Activated CD8-positive, alpha-beta T cell treated with anti-CD3 and anti-CD28 coated beads for 36 hours (primary cell): ENCODE measurements at regions not wholly inside any gene's neighbourhood (a gene's known extent, or its start where the extent isn't known, plus 50 kb on each side); places are given as distances from the start of the nearest gene placed in this dataset.

Experiments used
- ATAC-seq: fragments of 200-7000 bp; cut with Tn5 transposase; one replicate; pipeline ENCODE4 v1.10.0; 2021; ENCODE audit warnings: mild to moderate bottlenecking, moderate library complexity
- CTCF ChIA-PET: fragments of 350-600 bp; sonication (Branson Sonifier 250); formaldehyde crosslinking; loops from one replicate; lab custom pipeline; 2021; ENCODE audit warnings: antibody characterized with exemption; lab: Charles Lee
- POLR2A ChIA-PET: fragments of 350-600 bp; sonication (Branson Sonifier 250); formaldehyde crosslinking; loops from one replicate; lab custom pipeline; 2021; ENCODE audit warnings: antibody characterized with exemption; lab: Charles Lee
- DNase-seq: peaks from one replicate; pipeline ENCODE4 v3.0.0-alpha.2; 2020
- H3K27ac Mint-ChIP-seq: one replicate; pipeline ENCODE4 v1.8.0; 2021; ENCODE audit warnings: mild to moderate bottlenecking, mixed read lengths
- H3K27me3 Mint-ChIP-seq: one replicate; pipeline ENCODE4 v1.8.0; 2021; ENCODE audit warnings: mixed read lengths
- H3K36me3 Mint-ChIP-seq: one replicate; pipeline ENCODE4 v1.8.0; 2021; ENCODE audit warnings: low read depth, mixed read lengths
- H3K4me1 Mint-ChIP-seq: one replicate; pipeline ENCODE4 v1.8.0; 2021; ENCODE audit warnings: low read depth, mixed read lengths
- H3K4me3 Mint-ChIP-seq: one replicate; pipeline ENCODE4 v1.8.0; 2021; ENCODE audit warnings: mild to moderate bottlenecking, moderate library complexity, mixed read lengths
- H3K9me3 Mint-ChIP-seq: one replicate; pipeline ENCODE4 v1.8.0; 2021; ENCODE audit warnings: mixed read lengths
- intact Hi-C: fragments of 100-400 bp; cut with micrococcal nuclease; formaldehyde crosslinking; loops from one replicate; pipeline ENCODE4 v1.10.0; 2022
- TF ChIP-seq, protein P1 (sequence below): fragments of 200-600 bp; IDR thresholded peaks from one replicate; pipeline ENCODE4 v1.8.0; 2022; ENCODE audit warnings: antibody characterized with exemption, mild to moderate bottlenecking

DNA sequence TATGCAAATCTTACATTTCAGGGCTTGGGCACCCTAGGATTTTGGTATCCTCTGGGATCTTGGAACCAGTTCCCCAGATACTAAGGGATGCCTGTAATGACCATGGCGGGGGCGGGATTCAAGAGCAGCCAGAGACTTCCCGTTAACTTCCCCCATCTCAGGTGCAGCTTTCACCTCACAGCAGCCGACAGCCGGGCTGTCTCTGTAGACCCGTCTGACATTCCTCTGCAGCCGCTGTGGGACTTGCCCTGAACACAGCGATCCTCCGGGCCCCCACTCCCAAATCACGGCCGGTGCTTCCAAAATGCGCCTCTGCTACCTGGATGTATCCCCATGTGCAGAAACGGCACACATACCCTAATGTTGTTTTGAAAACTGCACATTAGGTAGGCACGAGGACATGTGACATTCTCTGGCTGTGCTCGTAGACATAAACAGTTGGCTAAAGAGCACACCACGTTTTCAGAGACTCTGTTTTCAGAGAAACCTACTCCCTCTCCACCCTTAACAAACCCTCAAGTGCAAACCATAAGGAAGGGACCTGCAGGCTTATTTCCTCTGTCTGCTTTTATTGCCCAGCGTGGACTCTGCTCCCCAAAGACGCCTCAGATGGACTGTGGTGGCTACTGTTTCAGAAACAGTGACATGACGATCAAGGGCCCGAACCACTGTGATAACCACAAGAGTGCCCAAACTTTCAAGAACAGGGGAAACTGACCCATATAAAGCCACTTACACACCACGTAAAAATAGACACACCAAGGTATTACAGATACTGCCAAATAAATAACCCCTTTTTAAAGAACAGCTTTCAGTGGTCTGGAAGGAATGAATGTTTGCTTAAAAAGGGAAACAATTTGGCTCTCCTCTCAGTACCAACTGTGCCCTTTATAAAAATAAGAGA lies 72.9 kb upstream of the FOXC1 start:
- TF ChIP-seq, protein P1, sequence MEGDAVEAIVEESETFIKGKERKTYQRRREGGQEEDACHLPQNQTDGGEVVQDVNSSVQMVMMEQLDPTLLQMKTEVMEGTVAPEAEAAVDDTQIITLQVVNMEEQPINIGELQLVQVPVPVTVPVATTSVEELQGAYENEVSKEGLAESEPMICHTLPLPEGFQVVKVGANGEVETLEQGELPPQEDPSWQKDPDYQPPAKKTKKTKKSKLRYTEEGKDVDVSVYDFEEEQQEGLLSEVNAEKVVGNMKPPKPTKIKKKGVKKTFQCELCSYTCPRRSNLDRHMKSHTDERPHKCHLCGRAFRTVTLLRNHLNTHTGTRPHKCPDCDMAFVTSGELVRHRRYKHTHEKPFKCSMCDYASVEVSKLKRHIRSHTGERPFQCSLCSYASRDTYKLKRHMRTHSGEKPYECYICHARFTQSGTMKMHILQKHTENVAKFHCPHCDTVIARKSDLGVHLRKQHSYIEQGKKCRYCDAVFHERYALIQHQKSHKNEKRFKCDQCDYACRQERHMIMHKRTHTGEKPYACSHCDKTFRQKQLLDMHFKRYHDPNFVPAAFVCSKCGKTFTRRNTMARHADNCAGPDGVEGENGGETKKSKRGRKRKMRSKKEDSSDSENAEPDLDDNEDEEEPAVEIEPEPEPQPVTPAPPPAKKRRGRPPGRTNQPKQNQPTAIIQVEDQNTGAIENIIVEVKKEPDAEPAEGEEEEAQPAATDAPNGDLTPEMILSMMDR: no peak
- ATAC-seq (no peak), DNase-seq (no peak)
- Mint-ChIP-seq H3K27ac (no peak overlapping the region), H3K9me3 (no peaks in the 10 kb centered on the region), H3K36me3 (no peaks in the 10 kb centered on the region), H3K27me3 (no peaks in the 10 kb centered on the region), H3K4me3 (no peak overlapping the region), H3K4me1 (peaks cover 6% of the 10 kb centered on the region)
- POLR2A ChIA-PET: no interaction called here
- intact Hi-C loops: no loop called here
- CTCF ChIA-PET: no interaction called here

DNA sequence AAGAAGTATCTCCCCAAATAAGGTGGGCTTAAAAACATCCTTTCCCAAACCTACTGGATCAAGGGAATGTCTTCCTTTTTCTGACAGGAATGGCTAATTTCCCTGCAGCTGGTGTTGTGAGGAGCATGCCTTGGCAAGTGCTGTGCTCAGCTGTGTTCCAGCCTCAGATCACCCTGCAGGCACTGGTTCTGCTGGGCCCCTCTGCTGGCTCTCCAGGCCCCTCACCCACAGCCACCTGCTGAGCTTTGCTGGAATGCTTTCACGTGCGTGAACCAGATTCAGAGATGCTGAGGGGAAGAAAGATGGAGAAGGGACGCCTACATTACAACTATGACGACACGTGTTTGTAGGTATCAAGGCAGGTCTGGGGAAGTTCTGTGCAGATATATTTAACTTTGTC lies 71.3 kb upstream of the FOXC1 start:
- no peak overlapping the region for H3K27ac Mint-ChIP-seq
- H3K4me3 Mint-ChIP-seq: no peak overlapping the region
- no peaks in the 10 kb centered on the region for H3K27me3 Mint-ChIP-seq
- TF ChIP-seq, protein P1: no peak
- H3K36me3 Mint-ChIP-seq: no peaks in the 10 kb centered on the region
- DNase-seq (no peak), ATAC-seq (no peak)
- peaks cover 6% of the 10 kb centered on the region for H3K4me1 Mint-ChIP-seq
- ChIA-PET POLR2A (interaction anchor here (0.7 kb wide), 1 partner anchor 41 kb away, joined by 3 read pairs; no protein-coding TSS in a partner anchor), CTCF (interaction anchor here (0.8 to 0.9 kb wide), 2 partner anchors 15 to 17 kb away, joined by 3 read pairs; no protein-coding TSS in a partner anchor)
- intact Hi-C loops: no loop called here
- H3K9me3 Mint-ChIP-seq: no peaks in the 10 kb centered on the region

DNA sequence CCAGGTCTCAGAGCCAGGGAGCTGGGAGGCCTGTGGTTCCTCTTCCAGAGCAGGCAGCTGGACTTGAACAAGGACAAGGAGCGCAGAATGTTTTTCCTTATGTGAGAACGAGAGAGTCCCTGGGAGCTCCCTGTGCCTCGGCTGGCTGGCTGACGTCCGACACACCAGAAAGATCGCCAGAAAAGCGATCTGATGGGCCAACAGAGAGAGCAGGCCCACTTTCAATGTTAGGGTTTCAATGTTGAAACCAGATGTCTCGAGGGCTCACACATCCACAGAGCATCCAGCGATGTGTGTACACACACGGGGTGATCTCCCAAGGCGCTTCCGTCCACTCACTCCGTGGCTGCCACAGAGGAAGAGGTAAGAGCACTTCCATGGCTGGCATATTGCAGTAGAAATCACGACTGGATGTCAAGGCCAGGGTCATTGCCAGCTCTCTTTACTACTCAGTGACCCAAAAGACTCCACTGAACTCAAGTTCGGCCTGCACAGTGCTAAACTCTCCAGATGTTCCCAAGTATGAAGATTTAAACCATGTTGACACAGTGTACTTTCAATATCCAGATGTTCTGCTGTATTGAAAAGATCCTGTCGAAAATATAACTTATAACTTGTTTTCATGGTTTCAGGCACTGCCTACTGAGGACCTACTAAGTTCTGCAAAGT lies 70.8 kb upstream of the FOXC1 start:
- TF ChIP-seq, protein P1: no peak
- ATAC-seq: no peak
- H3K27ac Mint-ChIP-seq: no peak overlapping the region
- no peak overlapping the region for H3K4me3 Mint-ChIP-seq
- H3K27me3 Mint-ChIP-seq: no peaks in the 10 kb centered on the region
- H3K36me3 Mint-ChIP-seq: no peaks in the 10 kb centered on the region
- intact Hi-C loops: no loop called here
- peaks cover 6% of the 10 kb centered on the region for H3K4me1 Mint-ChIP-seq
- POLR2A ChIA-PET: interaction anchor here (0.7 kb wide), 1 partner anchor 40 kb away, joined by 3 read pairs; no protein-coding TSS in a partner anchor
- CTCF ChIA-PET: interaction anchor here (0.8 kb wide), 1 partner anchor 16 kb away, joined by 3 read pairs; no protein-coding TSS in a partner anchor
- DNase-seq: no peak
- no peaks in the 10 kb centered on the region for H3K9me3 Mint-ChIP-seq

DNA sequence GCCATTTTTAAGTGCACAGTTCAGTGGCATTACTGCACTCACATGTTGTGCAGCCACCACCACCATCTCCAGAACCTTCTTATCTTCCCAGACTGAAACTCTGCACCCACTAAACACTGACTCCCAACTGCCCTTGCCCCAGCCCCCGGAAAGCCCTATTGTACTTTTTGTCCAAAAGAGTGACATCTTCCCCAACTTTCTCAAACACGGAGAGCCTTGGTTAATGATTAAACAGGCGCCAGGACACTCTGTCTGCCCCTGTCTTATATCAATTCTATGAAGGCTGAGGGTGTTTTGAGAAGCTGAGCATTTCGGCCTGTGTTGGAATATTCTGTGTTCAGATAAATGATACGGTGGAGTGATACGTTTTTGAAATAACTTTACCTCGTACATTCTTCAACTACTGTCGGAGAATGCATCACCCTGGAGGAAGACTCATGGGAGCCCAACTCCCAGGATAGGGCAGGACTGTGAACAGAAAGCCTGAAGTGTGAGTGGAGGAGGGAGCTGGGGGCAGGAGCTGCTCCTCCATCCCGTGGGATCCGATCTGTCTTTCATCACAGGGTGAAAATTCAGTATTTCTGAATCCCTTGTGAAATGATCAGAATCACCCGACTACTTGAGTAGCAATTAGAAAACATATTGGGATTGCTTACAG lies 68.7 kb upstream of the FOXC1 start:
- no peaks in the 10 kb centered on the region for H3K27me3 Mint-ChIP-seq
- H3K4me3 Mint-ChIP-seq: no peak overlapping the region
- H3K27ac Mint-ChIP-seq: no peak overlapping the region
- ChIA-PET POLR2A (no interaction called here), CTCF (no interaction called here)
- TF ChIP-seq, protein P1: no peak
- DNase-seq (no peak), ATAC-seq (no peak)
- H3K9me3 Mint-ChIP-seq: no peaks in the 10 kb centered on the region
- H3K4me1 Mint-ChIP-seq: no peaks in the 10 kb centered on the region
- no peaks in the 10 kb centered on the region for H3K36me3 Mint-ChIP-seq
- intact Hi-C loops: no loop called here
